Inflammatory macrophage (primary cell): ENCODE measurements at regions not wholly inside any gene's neighbourhood (a gene's known extent, or its start where the extent isn't known, plus 50 kb on each side); places are given as distances from the start of the nearest gene placed in this dataset.

Experiments used
- DNase-seq, 2 donors: peaks; one replicate each; pipeline ENCODE4 v3.0.0-alpha.2; 2020 to 2022

GRCh38 chr10:84801156-84801555, 472.8 kb downstream of the CCSER2 start:
- DNase-seq: no peak

- DNase-seq: no peak
Observed at GRCh38 chr10:84801916-84802315, 473.5 kb downstream of the CCSER2 start.

GRCh38 chr10:84805149-84805548, 476.8 kb downstream of the CCSER2 start:
- no peak for DNase-seq

- no peak for DNase-seq
Observed at GRCh38 chr10:84811113-84811512, 482.7 kb downstream of the CCSER2 start.

- DNase-seq: no peak
Observed at GRCh38 chr10:84818961-84819360, 490.6 kb downstream of the CCSER2 start.

- no peak for DNase-seq
Observed at GRCh38 chr10:84820120-84820519, 491.7 kb downstream of the CCSER2 start.

- no peak for DNase-seq
Observed at GRCh38 chr10:84820596-84820995, 492.2 kb downstream of the CCSER2 start.

- DNase-seq: no peak
Observed at GRCh38 chr10:84822931-84823630, 494.7 kb downstream of the CCSER2 start.

- no peak for DNase-seq
Observed at GRCh38 chr10:84824525-84824924, 496.1 kb downstream of the CCSER2 start.

GRCh38 chr10:84825330-84825729, 496.9 kb downstream of the CCSER2 start:
- no peak for DNase-seq

- no peak for DNase-seq
Observed at GRCh38 chr10:84826704-84827103, 498.3 kb downstream of the CCSER2 start.

- no peak for DNase-seq
Observed at GRCh38 chr10:84829131-84829530, 500.7 kb downstream of the CCSER2 start.

GRCh38 chr10:84837041-84837812, 508.8 kb downstream of the CCSER2 start:
- no peak for DNase-seq

GRCh38 chr10:84837877-84838276, 509.5 kb downstream of the CCSER2 start:
- no peak for DNase-seq

GRCh38 chr10:84838851-84839250, 510.5 kb downstream of the CCSER2 start:
- DNase-seq: no peak

GRCh38 chr10:84842593-84842992, 514.2 kb downstream of the CCSER2 start:
- DNase-seq: no peak

GRCh38 chr10:84844461-84844860, 516.1 kb downstream of the CCSER2 start:
- DNase-seq: no peak

GRCh38 chr10:84845628-84846261, 517.4 kb downstream of the CCSER2 start:
- DNase-seq: no peak

- DNase-seq: no peak
Observed at GRCh38 chr10:84846658-84847316, 518.4 kb downstream of the CCSER2 start.

GRCh38 chr10:84848967-84849366, 520.6 kb downstream of the CCSER2 start:
- DNase-seq: no peak

- DNase-seq: no peak
Observed at GRCh38 chr10:84850826-84851225, 522.4 kb downstream of the CCSER2 start.

GRCh38 chr10:84854439-84854838, 526.0 kb downstream of the CCSER2 start:
- DNase-seq: no peak

GRCh38 chr10:84860855-84861254, 532.5 kb downstream of the CCSER2 start:
- DNase-seq: no peak
